ENCODE measurements at regions not wholly inside any gene's neighbourhood (a gene's known extent, or its start where the extent isn't known, plus 50 kb on each side); places are given as distances from the start of the nearest gene placed in this dataset.
"Not testable (repeated sequence)": the region's sequence is repeated elsewhere in the genome, so short reads cannot be mapped to it uniquely, and the experiment has no call there.

GRCh38 chr20:59463541-59463940 is 140.8 kb upstream of the PHACTR3 start:
- DNase-seq: no peak

- no peak for DNase-seq
Observed at GRCh38 chr20:59466107-59466815, 138.1 kb upstream of the PHACTR3 start.

DNA sequence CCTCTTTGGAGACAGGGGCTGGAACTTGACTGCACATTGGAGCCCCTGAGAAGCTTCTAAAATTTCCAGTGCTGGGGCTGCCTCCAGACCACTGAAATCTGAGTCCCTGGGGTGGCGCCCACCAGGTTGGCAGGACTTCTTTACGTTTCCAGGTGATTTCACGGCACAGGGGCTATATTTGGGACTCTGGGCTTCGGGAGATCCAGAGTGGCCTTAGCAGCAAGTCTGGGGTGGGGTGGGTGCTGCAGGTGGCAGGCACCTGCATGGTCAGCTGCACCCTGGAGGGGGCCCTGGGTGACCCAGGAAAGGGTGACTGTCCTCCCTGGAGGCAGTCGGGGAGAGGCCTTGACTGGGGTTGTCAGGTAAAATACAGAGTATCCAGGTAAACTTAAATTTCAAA is 135.5 kb upstream of the PHACTR3 start:
- DNase-seq: no peak

DNA sequence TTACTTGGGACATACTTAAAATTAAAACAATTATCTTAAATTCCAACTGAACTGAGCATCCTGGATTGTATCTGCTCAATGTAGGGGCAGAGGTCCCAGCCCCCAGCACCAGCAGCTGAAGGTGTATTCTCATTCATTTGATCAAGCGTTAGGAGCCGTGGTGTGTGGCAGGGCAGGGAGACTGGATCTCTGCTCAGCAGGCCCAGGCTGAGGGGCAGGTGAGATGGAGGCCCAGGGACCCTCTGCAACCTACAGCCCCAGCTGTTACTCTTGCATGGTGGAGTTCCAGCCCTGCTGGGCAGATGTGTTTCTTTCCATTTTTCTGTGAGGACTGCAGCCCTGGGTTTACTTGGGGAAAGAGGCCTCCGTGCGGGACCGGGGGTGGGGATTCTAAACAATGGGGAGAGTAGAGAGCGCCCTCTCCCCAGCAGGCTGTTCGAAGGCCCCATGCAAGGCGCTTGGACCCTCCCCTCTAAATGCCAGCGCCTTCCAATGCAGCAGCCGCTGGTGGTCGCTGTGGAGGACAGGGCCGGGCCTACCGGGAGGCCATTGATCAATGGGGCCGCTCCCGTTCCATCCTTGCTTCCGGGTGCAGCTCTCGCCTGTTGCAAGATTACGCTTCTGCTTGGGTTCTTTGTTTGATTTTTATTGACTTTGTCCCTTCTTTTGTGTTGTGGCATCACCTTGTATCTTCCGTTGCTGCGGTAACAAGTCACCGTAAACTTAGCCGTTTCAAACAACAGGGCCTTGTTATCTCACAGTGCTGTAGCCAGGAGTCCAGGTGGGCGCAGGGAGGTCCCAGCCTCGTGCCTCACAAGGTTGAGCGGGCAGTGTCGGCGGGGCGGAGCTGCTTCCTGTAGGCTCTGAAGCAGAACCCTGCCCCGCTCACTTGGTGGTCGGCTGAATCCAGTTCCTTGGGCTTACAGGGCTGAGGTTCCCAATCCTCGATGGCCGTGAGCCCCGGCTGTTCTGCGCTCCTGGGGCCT is 134.8 kb upstream of the PHACTR3 start:
- no peak for DNase-seq

GRCh38 chr20:59470521-59470920 is 133.8 kb upstream of the PHACTR3 start:
- no peak for DNase-seq

GRCh38 chr20:59471653-59472421 is 132.5 kb upstream of the PHACTR3 start:
- DNase-seq: no peak

DNA sequence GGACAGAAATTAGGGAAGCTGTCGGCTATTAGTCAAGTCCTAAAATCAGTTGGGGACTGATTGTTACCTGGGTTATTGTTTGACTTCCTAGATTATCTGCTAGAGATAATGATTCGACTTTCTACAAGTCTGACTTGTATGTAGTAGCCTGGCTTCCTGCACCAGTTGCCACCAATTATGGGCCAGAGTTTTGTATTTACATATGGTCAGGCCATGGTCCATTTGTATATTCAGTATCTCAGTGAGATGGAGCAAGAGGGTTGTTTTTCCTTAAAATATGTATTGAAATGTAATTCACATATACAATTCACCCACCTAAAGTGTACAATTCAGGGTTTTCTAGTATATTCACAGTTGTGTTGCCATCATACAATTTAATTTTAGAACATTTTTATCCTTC is 130.6 kb upstream of the PHACTR3 start:
- no peak for DNase-seq

DNA sequence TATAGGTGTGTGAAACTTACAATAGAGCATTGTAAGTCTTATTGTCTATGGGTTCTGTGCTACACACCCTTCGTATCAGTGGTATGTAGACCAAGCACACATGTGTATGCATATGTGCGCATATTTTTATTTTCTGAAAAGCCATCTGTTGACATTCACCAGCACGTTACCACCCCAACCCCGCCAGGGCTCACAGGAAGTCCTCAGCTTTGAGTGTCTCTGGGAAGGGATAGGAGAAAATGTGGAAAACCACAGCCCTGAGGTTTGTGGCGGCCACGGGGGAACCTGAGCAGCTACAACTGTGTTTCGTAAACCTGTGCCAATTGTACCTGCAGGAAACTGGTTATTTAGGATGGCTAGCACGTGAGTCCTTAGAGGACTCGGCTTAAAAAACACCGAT is 123.3 kb upstream of the PHACTR3 start:
- DNase-seq: no peak

- DNase-seq: no peak
Observed at GRCh38 chr20:59481477-59482018, 122.8 kb upstream of the PHACTR3 start.

GRCh38 chr20:59482351-59483187 is 121.8 kb upstream of the PHACTR3 start:
- no peak for DNase-seq

DNA sequence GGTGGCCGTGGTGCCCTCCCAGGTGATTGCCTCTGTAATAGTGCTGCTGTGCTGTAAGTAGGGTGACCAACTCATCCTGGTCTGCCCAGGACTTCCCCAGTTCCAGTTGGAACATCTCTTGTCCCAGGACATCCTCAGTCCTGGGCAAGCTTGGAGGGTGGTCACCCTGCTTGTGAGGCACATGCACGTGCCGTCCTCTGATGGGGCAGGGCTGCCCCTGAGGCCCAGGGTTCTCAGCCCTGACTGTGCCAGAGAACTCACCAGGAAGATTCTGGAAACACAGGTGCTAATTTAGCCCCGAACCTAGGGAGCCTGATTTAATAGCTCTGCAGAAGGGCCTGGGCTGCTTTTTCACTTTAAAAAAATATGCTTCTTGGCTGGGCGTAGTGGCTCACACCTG is 120.9 kb upstream of the PHACTR3 start:
- no peak for DNase-seq

GRCh38 chr20:59484228-59484627 is 120.1 kb upstream of the PHACTR3 start:
- DNase-seq: no peak

GRCh38 chr20:59485576-59486454 is 118.5 kb upstream of the PHACTR3 start:
- no peak for DNase-seq

- not testable (repeated sequence) for DNase-seq
Observed at GRCh38 chr20:59488459-59488858, 115.9 kb upstream of the PHACTR3 start.

- not testable (repeated sequence) for DNase-seq
Observed at GRCh38 chr20:59490196-59491004, 113.9 kb upstream of the PHACTR3 start.

DNA sequence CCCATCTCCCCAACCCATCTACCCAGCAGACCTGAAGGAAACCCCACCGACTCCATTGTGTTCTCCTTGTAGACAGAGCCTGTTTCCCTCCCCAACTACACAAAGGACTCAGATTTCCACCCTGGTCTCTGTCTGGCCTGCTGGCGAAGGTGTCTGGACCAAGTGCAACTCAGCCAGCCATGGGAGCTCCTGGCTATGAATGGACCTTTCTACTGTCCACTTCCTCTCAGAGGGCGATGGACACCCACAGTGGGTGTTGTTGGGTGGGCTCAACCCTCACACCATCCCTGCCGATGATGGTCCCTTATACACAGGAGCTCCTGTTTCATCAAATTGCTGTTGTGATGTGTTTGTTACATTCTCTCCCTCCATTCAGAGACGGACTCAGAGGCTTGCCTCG is 112.5 kb upstream of the PHACTR3 start:
- DNase-seq: no peak

DNA sequence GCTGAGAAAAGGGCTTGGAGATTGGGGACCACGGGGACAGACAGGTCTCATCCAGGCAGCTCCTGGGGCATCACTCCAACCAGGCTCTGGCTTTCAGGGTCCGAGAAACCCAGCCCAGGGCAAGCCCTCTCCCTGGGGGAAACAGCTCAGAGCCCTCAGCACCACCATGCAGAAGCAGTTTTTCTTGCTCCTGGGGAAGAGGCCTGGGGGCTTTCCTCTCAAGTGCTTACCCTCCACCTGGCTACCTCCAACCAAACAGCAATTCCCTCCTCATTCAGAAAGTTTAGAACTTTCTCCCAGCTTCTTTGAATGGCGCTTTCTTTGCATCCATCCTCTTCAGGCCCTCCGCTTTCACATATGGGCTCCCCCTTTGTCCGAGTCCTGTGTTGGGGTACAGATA is 110.4 kb upstream of the PHACTR3 start:
- no peak for DNase-seq

DNA sequence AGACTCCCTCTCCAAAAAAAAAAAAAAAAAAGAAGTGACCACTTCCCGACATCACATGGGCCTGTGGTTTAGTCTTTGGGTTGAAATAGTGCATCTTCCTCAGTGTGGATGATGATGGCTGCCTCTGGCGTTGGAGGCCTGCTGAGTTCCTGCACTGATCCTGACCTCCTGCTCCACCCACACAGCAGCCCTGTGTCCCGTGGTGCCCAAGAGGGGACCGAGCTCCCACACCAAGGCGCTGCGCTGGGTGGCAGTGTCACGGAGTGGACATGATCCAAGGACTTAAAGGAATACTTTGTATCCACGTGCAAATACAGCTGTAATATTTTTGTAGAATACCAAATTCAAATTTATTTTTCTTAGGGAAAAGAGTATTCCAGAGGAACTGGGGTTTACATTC is 109.2 kb upstream of the PHACTR3 start:
- DNase-seq: no peak

DNA sequence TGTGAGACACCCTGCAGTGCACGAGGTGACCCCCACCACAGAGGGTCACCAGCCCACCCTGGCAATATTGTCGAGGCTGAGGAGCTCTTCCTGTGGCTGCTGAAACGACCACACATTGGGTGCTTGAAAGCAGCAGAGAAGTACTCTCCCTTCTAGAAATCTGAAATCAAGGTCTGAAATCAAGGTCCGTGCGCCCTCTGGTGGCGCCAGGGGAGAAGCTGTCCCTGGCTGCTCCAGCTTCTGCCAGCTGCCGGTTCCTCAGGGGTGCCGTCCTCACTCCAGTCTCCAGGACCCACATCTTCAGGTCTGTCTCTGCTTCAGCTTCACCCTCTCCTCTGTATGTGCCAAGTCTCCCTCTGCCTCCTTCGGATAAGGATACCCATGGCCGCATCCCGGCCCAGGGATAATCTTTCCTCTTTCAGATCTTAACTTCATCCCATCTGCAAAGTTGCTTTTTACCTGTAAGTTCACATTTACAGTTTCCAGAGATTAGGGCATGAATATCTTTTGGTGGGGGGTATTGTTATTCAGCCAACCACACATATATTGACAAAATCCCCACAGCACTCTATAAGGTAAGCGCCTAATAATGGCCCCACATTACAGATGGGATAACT is 108.3 kb upstream of the PHACTR3 start:
- peak; percentile 55 for DNase-seq
